NT2/D1 (cell line): ENCODE measurements at regions not wholly inside any gene's neighbourhood (a gene's known extent, or its start where the extent isn't known, plus 50 kb on each side); places are given as distances from the start of the nearest gene placed in this dataset.

Experiments used
- SUZ12 ChIP-seq: IDR thresholded peaks from 2 replicates; pipeline ENCODE4 v1.6.1; 2011; ENCODE audit not compliant: insufficient read length, insufficient read depth; ENCODE audit errors: extremely low read depth
- YY1 ChIP-seq: IDR thresholded peaks from 2 replicates; pipeline ENCODE4 v1.6.1; 2011; ENCODE audit not compliant: insufficient read length, insufficient read depth
- ZNF274 ChIP-seq: IDR thresholded peaks from 2 replicates; pipeline ENCODE4 v1.6.1; 2011; ENCODE audit warnings: mild to moderate bottlenecking, low read depth, low read length

DNA sequence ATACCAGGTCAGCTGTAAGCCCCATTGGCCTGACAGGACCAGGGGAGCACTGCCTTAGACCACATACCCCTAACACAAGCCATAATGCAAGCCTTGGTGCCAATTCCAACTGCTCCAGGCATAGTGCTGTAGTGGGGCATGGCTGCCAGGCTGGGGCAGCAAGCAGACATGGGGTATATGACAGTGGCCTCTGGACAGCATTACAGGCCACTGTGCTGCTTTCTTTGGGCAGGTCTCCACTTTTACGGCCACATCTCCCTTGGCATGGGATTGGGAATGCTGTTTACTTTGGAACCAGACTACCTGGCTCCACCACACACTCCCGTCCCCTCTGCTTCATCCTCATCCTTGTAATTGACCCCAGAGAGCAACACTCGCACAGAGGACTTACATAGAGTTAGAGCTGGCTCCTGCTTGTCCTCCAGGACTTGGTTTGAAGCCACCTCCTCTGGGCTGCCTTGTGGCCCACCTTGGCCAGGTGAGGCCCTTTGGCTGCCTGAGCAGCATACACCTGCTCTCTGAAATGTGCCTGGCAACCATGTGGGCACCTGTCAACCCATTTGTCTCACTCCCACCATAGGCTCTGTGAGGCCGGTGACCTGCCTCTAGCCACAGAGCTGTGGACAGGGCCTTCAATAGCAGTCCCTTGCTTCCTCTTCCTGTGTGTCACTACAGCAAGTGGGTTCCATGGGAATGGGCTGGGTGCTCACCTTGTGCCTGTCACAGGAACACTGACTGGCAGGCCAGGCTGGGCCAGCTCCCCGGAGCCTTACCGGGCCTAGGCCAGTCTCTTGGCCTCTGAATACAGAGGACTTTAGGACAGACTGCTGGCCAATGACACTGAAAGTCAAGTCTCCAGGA lies 262.6 kb upstream of the HS6ST1 start:
- TF ChIP-seq YY1 (no peak), SUZ12 (no peak), ZNF274 (no peak)
